RWPE2 (cell line): ENCODE measurements at regions not wholly inside any gene's neighbourhood (a gene's known extent, or its start where the extent isn't known, plus 50 kb on each side); places are given as distances from the start of the nearest gene placed in this dataset.

Experiments used
- ATAC-seq: fragments of 200-7000 bp; cut with Tn5 transposase; 3 replicates; pipeline ENCODE4 v1.9.1; 2021; ENCODE audit warnings: low read depth
- DNase-seq: peaks from one replicate; pipeline ENCODE4 v3.0.0-alpha.2; 2020; ENCODE audit warnings: low spot score
- H3K27ac ChIP-seq: fragments of 450-650 bp; 2 replicates; pipeline ENCODE4 v1.5.1; 2017; ENCODE audit warnings: mild to moderate bottlenecking; ENCODE audit not compliant: poor library complexity, severe bottlenecking
- H3K27me3 ChIP-seq: fragments of 250-450 bp; sonication (Bioruptor Pico); 2 replicates; pipeline ENCODE4 v1.5.1; 2021; ENCODE audit warnings: mild to moderate bottlenecking, moderate library complexity; ENCODE audit not compliant: insufficient read depth, poor library complexity, severe bottlenecking
- H3K36me3 ChIP-seq: fragments of 250-450 bp; sonication (Bioruptor Pico); 2 replicates; pipeline ENCODE4 v1.5.1; 2020; ENCODE audit warnings: low read depth, mild to moderate bottlenecking, moderate library complexity
- H3K4me1 ChIP-seq: fragments of 250-450 bp; sonication (Bioruptor Pico); 2 replicates; pipeline ENCODE4 v1.5.1; 2021; ENCODE audit warnings: mild to moderate bottlenecking, moderate library complexity; ENCODE audit not compliant: insufficient read depth, poor library complexity, severe bottlenecking
- H3K4me3 ChIP-seq: fragments of 250-450 bp; sonication (Bioruptor Pico); 2 replicates; pipeline ENCODE4 v1.5.1; 2021; ENCODE audit warnings: mild to moderate bottlenecking, moderate library complexity; ENCODE audit not compliant: severe bottlenecking
- H3K9me3 ChIP-seq: fragments of 250-450 bp; sonication (Bioruptor Pico); 2 replicates; pipeline ENCODE4 v1.5.1; 2021; ENCODE audit warnings: mild to moderate bottlenecking, moderate library complexity; ENCODE audit not compliant: severe bottlenecking
- CTCF ChIP-seq: fragments of 450-650 bp; IDR thresholded peaks from one replicate; pipeline ENCODE4 v1.5.1; 2017; ENCODE audit warnings: mild to moderate bottlenecking, moderate library complexity; ENCODE audit not compliant: poor library complexity, severe bottlenecking

GRCh38 chr18:79625924-79626561 lies 53.6 kb upstream of the CTDP1 start:
- H3K4me1 ChIP-seq, result no peaks in the 10 kb centered on the region
- no peaks in the 10 kb centered on the region for H3K9me3 ChIP-seq
- no peak overlapping the region for H3K4me3 ChIP-seq
- DNase-seq (no peak), ATAC-seq (no peak)
- no peaks in the 10 kb centered on the region for H3K27me3 ChIP-seq
- no peak overlapping the region for H3K27ac ChIP-seq
- no peak for TF ChIP-seq CTCF
- no peaks in the 10 kb centered on the region for H3K36me3 ChIP-seq

GRCh38 chr18:79626905-79627749 lies 52.5 kb upstream of the CTDP1 start:
- DNase-seq, result no peak
- no peak for ATAC-seq
- H3K4me3 ChIP-seq, result no peak overlapping the region
- H3K27me3 ChIP-seq, result no peaks in the 10 kb centered on the region
- no peaks in the 10 kb centered on the region for H3K36me3 ChIP-seq
- no peaks in the 10 kb centered on the region for H3K9me3 ChIP-seq
- TF ChIP-seq CTCF, result no peak
- H3K27ac ChIP-seq, result no peak overlapping the region
- H3K4me1 ChIP-seq, result no peaks in the 10 kb centered on the region

GRCh38 chr18:79627750-79628294 lies 51.8 kb upstream of the CTDP1 start:
- H3K27me3 ChIP-seq, result no peaks in the 10 kb centered on the region
- H3K4me1 ChIP-seq, result no peaks in the 10 kb centered on the region
- H3K4me3 ChIP-seq, result no peak overlapping the region
- H3K9me3 ChIP-seq, result no peaks in the 10 kb centered on the region
- no peaks in the 10 kb centered on the region for H3K36me3 ChIP-seq
- ATAC-seq (no peak), DNase-seq (no peak)
- H3K27ac ChIP-seq, result no peak overlapping the region
- TF ChIP-seq CTCF, result no peak

- H3K4me3 ChIP-seq, result no peak overlapping the region
- H3K4me1 ChIP-seq, result no peaks in the 10 kb centered on the region
- H3K27ac ChIP-seq, result no peak overlapping the region
- no peak for DNase-seq
- no peaks in the 10 kb centered on the region for H3K9me3 ChIP-seq
- TF ChIP-seq CTCF, result no peak
- no peaks in the 10 kb centered on the region for H3K27me3 ChIP-seq
- ATAC-seq, result no peak
- H3K36me3 ChIP-seq, result no peaks in the 10 kb centered on the region
These were observed 51.0 kb upstream of the CTDP1 start for GRCh38 chr18:79628416-79629248.
